ENCODE measurements at regions not wholly inside any gene's neighbourhood (a gene's known extent, or its start where the extent isn't known, plus 50 kb on each side); places are given as distances from the start of the nearest gene placed in this dataset.
"Not testable (repeated sequence)": the region's sequence is repeated elsewhere in the genome, so short reads cannot be mapped to it uniquely, and the experiment has no call there.

GRCh38 chr3:177792311-177793030, 595.2 kb upstream of the TBL1XR1 start:
- no peak for DNase-seq (ENCODE audit: low spot score in 2 of 2)
- Histone ChIP-seq H3K27ac (no peak overlapping the region), H3K4me3 (no peak overlapping the region), H3K36me3 (no peaks in the 10 kb centered on the region), H3K9me3 (no peaks in the 10 kb centered on the region), H3K27me3 (no peaks in the 10 kb centered on the region), H3K4me1 (no peaks in the 10 kb centered on the region)
- no peak for TF ChIP-seq CTCF (IDR thresholded peaks at IDR 0.05)
- intact Hi-C loops (cut with DNase I) = no loop called here

GRCh38 chr3:177793451-177793850, 596.2 kb upstream of the TBL1XR1 start:
- DNase-seq (ENCODE audit: low spot score in 2 of 2) = no peak
- H3K4me1 ChIP-seq = no peaks in the 10 kb centered on the region
- H3K36me3 ChIP-seq = no peaks in the 10 kb centered on the region
- TF ChIP-seq CTCF (IDR thresholded peaks at IDR 0.05) = no peak
- H3K27me3 ChIP-seq = no peaks in the 10 kb centered on the region
- no peaks in the 10 kb centered on the region for H3K9me3 ChIP-seq
- intact Hi-C loops (cut with DNase I) = no loop called here
- no peak overlapping the region for H3K4me3 ChIP-seq
- no peak overlapping the region for H3K27ac ChIP-seq

GRCh38 chr3:177795216-177795615, 597.9 kb upstream of the TBL1XR1 start:
- intact Hi-C loops (cut with DNase I) = no loop called here
- no peak for TF ChIP-seq CTCF (IDR thresholded peaks at IDR 0.05)
- no peaks in the 10 kb centered on the region for H3K36me3 ChIP-seq
- H3K27ac ChIP-seq = peak overlapping the region; percentile 21 to 31
- no peak for DNase-seq (ENCODE audit: low spot score in 2 of 2)
- no peaks in the 10 kb centered on the region for H3K9me3 ChIP-seq
- no peaks in the 10 kb centered on the region for H3K27me3 ChIP-seq
- H3K4me3 ChIP-seq = no peak overlapping the region
- no peaks in the 10 kb centered on the region for H3K4me1 ChIP-seq

GRCh38 chr3:177795859-177796258, 598.6 kb upstream of the TBL1XR1 start:
- Histone ChIP-seq H3K27me3 (no peaks in the 10 kb centered on the region), H3K27ac (peak overlapping the region in 1 of 2 donors; percentile 37), H3K4me3 (no peak overlapping the region), H3K36me3 (no peaks in the 10 kb centered on the region), H3K4me1 (no peaks in the 10 kb centered on the region), H3K9me3 (no peaks in the 10 kb centered on the region)
- intact Hi-C loops (cut with DNase I) = no loop called here
- no peak for TF ChIP-seq CTCF (IDR thresholded peaks at IDR 0.05)
- DNase-seq (ENCODE audit: low spot score in 2 of 2) = no peak

- intact Hi-C loops (cut with DNase I); H3K27ac ChIP-seq; H3K9me3 ChIP-seq; DNase-seq (ENCODE audit: low spot score in 2 of 2); H3K4me3 ChIP-seq; H3K36me3 ChIP-seq; H3K27me3 ChIP-seq: not testable (repeated sequence)
- peaks cover 0 to 10% of the 10 kb centered on the region in 2 donors for H3K4me1 ChIP-seq
These were observed 602.9 kb upstream of the TBL1XR1 start for GRCh38 chr3:177800147-177800546.

- no peaks in the 10 kb centered on the region for H3K9me3 ChIP-seq
- no peaks in the 10 kb centered on the region for H3K27me3 ChIP-seq
- DNase-seq (ENCODE audit: low spot score in 2 of 2) = no peak
- H3K36me3 ChIP-seq = no peaks in the 10 kb centered on the region
- H3K4me1 ChIP-seq = peaks cover 0 to 10% of the 10 kb centered on the region in 2 donors
- no peak overlapping the region for H3K27ac ChIP-seq
- no peak for TF ChIP-seq CTCF (IDR thresholded peaks at IDR 0.05)
- H3K4me3 ChIP-seq = no peak overlapping the region
- intact Hi-C loops (cut with DNase I) = no loop called here
These were observed 603.3 kb upstream of the TBL1XR1 start for GRCh38 chr3:177800561-177800960.

Measured in ascending aorta (tissue), 2 donors.